Ovary (tissue), 1 donor: ENCODE measurements at regions not wholly inside any gene's neighbourhood (a gene's known extent, or its start where the extent isn't known, plus 50 kb on each side); places are given as distances from the start of the nearest gene placed in this dataset.

ENCODE experiments used
- EP300 ChIP-seq: sonication (generic); formaldehyde crosslinking; IDR thresholded peaks from one replicate; pipeline ENCODE4 v1.6.1; 2017; ENCODE audit warnings: antibody characterized with exemption
- POLR2A ChIP-seq: fragments of 450-650 bp; IDR thresholded peaks from one replicate; pipeline ENCODE4 v1.6.1; 2017; ENCODE audit warnings: antibody characterized with exemption, mild to moderate bottlenecking, moderate library complexity

DNA sequence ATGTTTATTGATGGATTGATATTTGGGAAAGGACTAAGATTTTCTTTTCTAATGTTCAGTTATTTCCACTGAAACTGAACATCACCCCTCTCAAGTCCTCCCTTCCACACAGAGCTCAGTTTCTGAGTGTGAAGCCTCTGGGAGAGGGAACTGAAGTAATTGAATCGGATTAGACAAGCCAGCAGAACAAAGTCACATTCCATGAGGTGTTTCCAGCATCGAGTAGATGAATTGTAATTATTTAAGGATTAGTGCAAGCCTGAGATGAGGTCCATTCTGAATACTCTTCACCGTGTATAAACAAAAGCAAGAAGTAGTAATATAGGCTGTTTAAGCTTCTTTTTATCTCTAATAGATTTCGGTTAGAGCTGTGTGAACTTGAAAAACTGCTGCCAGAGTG, 2060.5 kb downstream of the MAT2B start:
- TF ChIP-seq POLR2A = no peak
- no peak for TF ChIP-seq EP300
